ENCODE measurements at regions not wholly inside any gene's neighbourhood (a gene's known extent, or its start where the extent isn't known, plus 50 kb on each side); places are given as distances from the start of the nearest gene placed in this dataset.

- no peak overlapping the region for H3K27ac Mint-ChIP-seq (ENCODE audit: unreplicated experiment)
- peaks cover 20% of the 10 kb centered on the region for H3K9me3 Mint-ChIP-seq (ENCODE audit: unreplicated experiment)
- H3K27me3 ChIP-seq (replicated peaks; ENCODE audit: control insufficient read depth, insufficient read depth, low read length), result no peaks in the 10 kb centered on the region
- no peak overlapping the region for H3K4me3 ChIP-seq (ENCODE audit: low read depth, low read length)
- H3K27me3 Mint-ChIP-seq (ENCODE audit: insufficient read depth, unreplicated experiment), result no peaks in the 10 kb centered on the region
- no TSS peak for BruUV-seq (replicated peaks)
- no peaks in the 10 kb centered on the region for H3K36me3 ChIP-seq (ENCODE audit: control insufficient read depth, insufficient read depth, low read length)
- intact Hi-C loops (cut with micrococcal nuclease; ENCODE audit: unreplicated experiment), result no loop called here
- H3K9me3 ChIP-seq, result peaks cover 9% of the 10 kb centered on the region
- peaks cover 4% of the 10 kb centered on the region for H3K36me3 Mint-ChIP-seq (ENCODE audit: insufficient read depth, unreplicated experiment)
- ChIA-PET POLR2A (no interaction called here), CTCF (no interaction called here)
- no peak for TF ChIP-seq CTCF (IDR thresholded peaks at IDR 0.05; ENCODE audit: insufficient read depth in 1 of 2, low read depth in 1 of 2, low read length in 1 of 2, severe bottlenecking in 1 of 2, unreplicated experiment in 1 of 2)
- no peak overlapping the region for H3K4me3 Mint-ChIP-seq (ENCODE audit: unreplicated experiment)
- no peaks in the 10 kb centered on the region; the same call in none of the 2 replicates for H3K4me1 ChIP-seq
- H3K4me1 Mint-ChIP-seq (ENCODE audit: low read depth, unreplicated experiment), result peaks cover 6% of the 10 kb centered on the region
- no peak for DNase-seq
These were observed 180.4 kb upstream of the STT3B start for GRCh38 chr3:31352331-31352730.

GRCh38 chr3:31353166-31353565, 179.6 kb upstream of the STT3B start:
- intact Hi-C loops (cut with micrococcal nuclease; ENCODE audit: unreplicated experiment), result no loop called here
- Histone ChIP-seq H3K9me3 (peaks cover 9% of the 10 kb centered on the region), H3K36me3 (ENCODE audit: control insufficient read depth, insufficient read depth, low read length) (no peaks in the 10 kb centered on the region), H3K4me3 (ENCODE audit: low read depth, low read length) (no peak overlapping the region), H3K4me1 (peaks cover 3% of the 10 kb centered on the region), H3K27me3 (replicated peaks; ENCODE audit: control insufficient read depth, insufficient read depth, low read length) (no peaks in the 10 kb centered on the region)
- Mint-ChIP-seq H3K27ac (ENCODE audit: unreplicated experiment) (no peak overlapping the region), H3K4me3 (ENCODE audit: unreplicated experiment) (no peak overlapping the region), H3K4me1 (ENCODE audit: low read depth, unreplicated experiment) (peaks cover 6% of the 10 kb centered on the region), H3K36me3 (ENCODE audit: insufficient read depth, unreplicated experiment) (peaks cover 4% of the 10 kb centered on the region), H3K27me3 (ENCODE audit: insufficient read depth, unreplicated experiment) (no peaks in the 10 kb centered on the region), H3K9me3 (ENCODE audit: unreplicated experiment) (peaks cover 20% of the 10 kb centered on the region)
- no peak for TF ChIP-seq CTCF (IDR thresholded peaks at IDR 0.05; ENCODE audit: insufficient read depth in 1 of 2, low read depth in 1 of 2, low read length in 1 of 2, severe bottlenecking in 1 of 2, unreplicated experiment in 1 of 2)
- POLR2A ChIA-PET, result no interaction called here
- CTCF ChIA-PET, result no interaction called here
- no peak for DNase-seq
- no TSS peak for BruUV-seq (replicated peaks)

- no TSS peak for BruUV-seq (replicated peaks)
- TF ChIP-seq CTCF (IDR thresholded peaks at IDR 0.05; ENCODE audit: insufficient read depth in 1 of 2, low read depth in 1 of 2, low read length in 1 of 2, severe bottlenecking in 1 of 2, unreplicated experiment in 1 of 2), result no peak
- ChIA-PET CTCF (no interaction called here), POLR2A (no interaction called here)
- no peaks in the 10 kb centered on the region for H3K27me3 ChIP-seq (replicated peaks; ENCODE audit: control insufficient read depth, insufficient read depth, low read length)
- Mint-ChIP-seq H3K4me1 (ENCODE audit: low read depth, unreplicated experiment) (peaks cover 6% of the 10 kb centered on the region), H3K36me3 (ENCODE audit: insufficient read depth, unreplicated experiment) (peaks cover 4% of the 10 kb centered on the region), H3K27ac (ENCODE audit: unreplicated experiment) (no peak overlapping the region), H3K9me3 (ENCODE audit: unreplicated experiment) (peaks cover 20% of the 10 kb centered on the region), H3K4me3 (ENCODE audit: unreplicated experiment) (no peak overlapping the region), H3K27me3 (ENCODE audit: insufficient read depth, unreplicated experiment) (no peaks in the 10 kb centered on the region)
- H3K36me3 ChIP-seq (ENCODE audit: control insufficient read depth, insufficient read depth, low read length), result no peaks in the 10 kb centered on the region
- intact Hi-C loops (cut with micrococcal nuclease; ENCODE audit: unreplicated experiment), result no loop called here
- H3K4me1 ChIP-seq, result peaks cover 15% of the 10 kb centered on the region
- peaks cover 9% of the 10 kb centered on the region for H3K9me3 ChIP-seq
- H3K4me3 ChIP-seq (ENCODE audit: low read depth, low read length), result no peak overlapping the region
- no peak for DNase-seq
These were observed 178.4 kb upstream of the STT3B start for GRCh38 chr3:31354373-31354772.
